Neuronal stem cell (in vitro differentiated cells): ENCODE measurements at regions not wholly inside any gene's neighbourhood (a gene's known extent, or its start where the extent isn't known, plus 50 kb on each side); places are given as distances from the start of the nearest gene placed in this dataset.

Experiments
- DNase-seq: peaks from one replicate; pipeline ENCODE4 v3.0.0-alpha.2; 2013; ENCODE audit warnings: low spot score
- H2AFZ ChIP-seq: one replicate; pipeline ENCODE4 v1.6.1; 2013; ENCODE audit warnings: mild to moderate bottlenecking, low read length, inconsistent platforms
- H2AK5ac ChIP-seq: 2 replicates; pipeline ENCODE4 v1.6.1; 2013; ENCODE audit warnings: low read depth, mild to moderate bottlenecking, inconsistent platforms, low read length, moderate library complexity, mixed read lengths
- H2BK120ac ChIP-seq: 2 replicates; pipeline ENCODE4 v1.6.1; 2013; ENCODE audit warnings: low read depth, mild to moderate bottlenecking, inconsistent platforms, low read length, moderate library complexity, mixed read lengths
- H2BK12ac ChIP-seq: one replicate; pipeline ENCODE4 v1.6.1; 2013; ENCODE audit warnings: low read length, inconsistent platforms
- H2BK15ac ChIP-seq: 2 replicates; pipeline ENCODE4 v1.6.1; 2013; ENCODE audit warnings: mild to moderate bottlenecking, low read length, inconsistent platforms, mixed read lengths
- H2BK5ac ChIP-seq: one replicate; pipeline ENCODE4 v1.6.1; 2013; ENCODE audit warnings: inconsistent platforms, mild to moderate bottlenecking, low read length, moderate library complexity
- H3K14ac ChIP-seq: one replicate; pipeline ENCODE4 v1.6.1; 2013; ENCODE audit warnings: low read length, inconsistent platforms
- H3K18ac ChIP-seq: 2 replicates; pipeline ENCODE4 v1.6.1; 2013; ENCODE audit warnings: low read length, inconsistent platforms
- H3K23ac ChIP-seq: 2 replicates; pipeline ENCODE4 v1.6.1; 2013; ENCODE audit warnings: low read depth, mild to moderate bottlenecking, mixed read lengths, low read length, inconsistent platforms; ENCODE audit not compliant: poor library complexity
- H3K27ac ChIP-seq: replicated peaks from 3 replicates; pipeline ENCODE4 v1.5.1; 2013; ENCODE audit warnings: low read length, inconsistent platforms
- H3K27me3 ChIP-seq, 3 experiments: 2 replicates each; pipeline ENCODE4 v1.6.1; 2013; ENCODE audit warnings: low read length in 3 of 3, mild to moderate bottlenecking in 2 of 3, inconsistent platforms in 1 of 3, low read depth in 1 of 3, mixed read lengths in 1 of 3, moderate library complexity in 1 of 3; ENCODE audit not compliant: control insufficient read depth in 3 of 3, insufficient read depth in 3 of 3
- H3K36me3 ChIP-seq, 2 donors: replicated peaks in 1 of 2; 2 replicates each; pipeline ENCODE4 v1.6.1; 2013; ENCODE audit warnings: low read length in 2 of 2; ENCODE audit not compliant: control insufficient read depth in 2 of 2, insufficient read depth in 2 of 2
- H3K4ac ChIP-seq: 2 replicates; pipeline ENCODE4 v1.6.1; 2013; ENCODE audit warnings: inconsistent platforms, mild to moderate bottlenecking, low read length, moderate library complexity
- H3K4me1 ChIP-seq, 2 donors: 1 replicate in 1 of 2; 2 replicates in 1 of 2; pipeline ENCODE4 v1.6.1; 2013; ENCODE audit warnings: low read length in 2 of 2, low read depth in 1 of 2; ENCODE audit not compliant: control insufficient read depth in 2 of 2, insufficient read depth in 1 of 2
- H3K4me2 ChIP-seq: one replicate; pipeline ENCODE4 v1.6.1; 2013; ENCODE audit warnings: mild to moderate bottlenecking, low read length, inconsistent platforms; ENCODE audit not compliant: insufficient read depth, poor library complexity, severe bottlenecking
- H3K4me3 ChIP-seq, 2 donors: 2 replicates each; pipeline ENCODE4 v1.5.1; 2013; ENCODE audit warnings: low read length in 2 of 2, mild to moderate bottlenecking in 2 of 2, inconsistent platforms in 1 of 2, moderate library complexity in 1 of 2
- H3K79me1 ChIP-seq: one replicate; pipeline ENCODE4 v1.6.1; 2013; ENCODE audit warnings: low read depth, mild to moderate bottlenecking, inconsistent platforms, low read length, moderate library complexity
- H3K9ac ChIP-seq: one replicate; pipeline ENCODE4 v1.6.1; 2013; ENCODE audit warnings: mild to moderate bottlenecking, low read depth, low read length, inconsistent platforms; ENCODE audit not compliant: poor library complexity
- H3K9me3 ChIP-seq, 2 donors: replicated peaks in 1 of 2; 2 replicates each; pipeline versions ENCODE3 to v1.6.1; 2013; ENCODE audit warnings: low read length in 2 of 2, mild to moderate bottlenecking in 2 of 2, inconsistent platforms in 1 of 2, low read depth in 1 of 2, mixed read lengths in 1 of 2, moderate library complexity in 1 of 2; ENCODE audit not compliant: control insufficient read depth in 2 of 2, insufficient read depth in 1 of 2
- H4K8ac ChIP-seq: one replicate; pipeline ENCODE4 v1.6.1; 2013; ENCODE audit warnings: low read depth, mild to moderate bottlenecking, inconsistent platforms, low read length, moderate library complexity
- H4K91ac ChIP-seq: one replicate; pipeline ENCODE4 v1.6.1; 2013; ENCODE audit warnings: low read length, low read depth, mild to moderate bottlenecking, inconsistent platforms; ENCODE audit not compliant: poor library complexity
- WGBS, 2 donors: extraction: QIAGEN DNeasy Blood & Tissue Kit; methylation state at CpG; one replicate each; pipeline ENCODE4 v1.1.7; 2013; ENCODE audit warnings: missing lambda C conversion rate in 2 of 2, mixed read lengths in 1 of 2; ENCODE audit not compliant: insufficient read length in 2 of 2, insufficient replicate concordance in 1 of 2; ENCODE audit errors: extremely low coverage in 2 of 2; 5-methylcytosine and 5-hydroxymethylcytosine counted together

- Histone ChIP-seq H3K79me1 (no peaks in the 10 kb centered on the region), H3K4me2 (no peak overlapping the region), H3K27me3 (no peaks in the 10 kb centered on the region), H3K27ac (no peak overlapping the region), H3K4me3 (no peak overlapping the region), H2AFZ (no peak overlapping the region), H4K91ac (no peak overlapping the region), H2BK5ac (no peak overlapping the region), H3K4ac (no peak overlapping the region), H2AK5ac (no peak overlapping the region), H3K9me3 (peaks cover 0 to 2% of the 10 kb centered on the region in 2 donors), H2BK15ac (no peak overlapping the region), H3K9ac (no peak overlapping the region), H3K14ac (no peak overlapping the region), H2BK120ac (no peak overlapping the region), H3K4me1 (no peaks in the 10 kb centered on the region), H3K23ac (no peak overlapping the region), H4K8ac (no peak overlapping the region), H3K18ac (no peak overlapping the region), H2BK12ac (no peak overlapping the region), H3K36me3 (no peaks in the 10 kb centered on the region)
- no peak for DNase-seq
These were observed 166.2 kb downstream of the ATP6V1G3 start for GRCh38 chr1:198374288-198374687.

- no peak overlapping the region for H3K9ac ChIP-seq
- no peak overlapping the region for H2BK120ac ChIP-seq
- peaks cover 0 to 2% of the 10 kb centered on the region in 2 donors for H3K9me3 ChIP-seq
- H3K27me3 ChIP-seq, result no peaks in the 10 kb centered on the region
- H3K79me1 ChIP-seq, result no peaks in the 10 kb centered on the region
- H3K36me3 ChIP-seq, result no peaks in the 10 kb centered on the region
- no peak overlapping the region for H2AFZ ChIP-seq
- no peak overlapping the region for H3K14ac ChIP-seq
- H3K4me2 ChIP-seq, result no peak overlapping the region
- H2BK12ac ChIP-seq, result no peak overlapping the region
- no peak overlapping the region for H2BK15ac ChIP-seq
- no peak overlapping the region for H3K27ac ChIP-seq
- no CpG with 5 or more reads among the region's 3 CpGs for WGBS, 2 donors
- no peak overlapping the region for H2BK5ac ChIP-seq
- H3K4me1 ChIP-seq, result no peaks in the 10 kb centered on the region
- H3K4ac ChIP-seq, result no peak overlapping the region
- H4K91ac ChIP-seq, result no peak overlapping the region
- no peak for DNase-seq
- no peak overlapping the region for H2AK5ac ChIP-seq
- H3K4me3 ChIP-seq, result no peak overlapping the region
- H3K18ac ChIP-seq, result no peak overlapping the region
- H3K23ac ChIP-seq, result no peak overlapping the region
- H4K8ac ChIP-seq, result no peak overlapping the region
These were observed 167.1 kb downstream of the ATP6V1G3 start for GRCh38 chr1:198373376-198373775.
